Uterus (tissue), 2 donors: ENCODE measurements at regions not wholly inside any gene's neighbourhood (a gene's known extent, or its start where the extent isn't known, plus 50 kb on each side); places are given as distances from the start of the nearest gene placed in this dataset.

Source experiments
- CTCF ChIP-seq, 4 experiments: fragments of 200-600 bp in 2 of 4; fragments of 450-650 bp in 2 of 4; sonication (generic) in 2 of 4; IDR thresholded peaks; one replicate each; pipeline ENCODE4 v1.5.1; 2016 to 2019; ENCODE audit warnings: antibody characterized with exemption in 4 of 4, mild to moderate bottlenecking in 2 of 4, moderate library complexity in 1 of 4
- POLR2A ChIP-seq, 2 donors: fragments of 450-650 bp; IDR thresholded peaks; one replicate each; pipeline ENCODE4 v1.6.1; 2016; ENCODE audit warnings: antibody characterized with exemption in 2 of 2, mild to moderate bottlenecking in 1 of 2, moderate library complexity in 1 of 2

GRCh38 chr7:39896840-39897239 is 53.2 kb upstream of the CDK13 start:
- TF ChIP-seq CTCF (IDR thresholded peaks at IDR 0.05) (no peak), POLR2A (IDR thresholded peaks at IDR 0.05) (no peak)
